ENCODE measurements at regions not wholly inside any gene's neighbourhood (a gene's known extent, or its start where the extent isn't known, plus 50 kb on each side); places are given as distances from the start of the nearest gene placed in this dataset.
"Not testable (repeated sequence)": the region's sequence is repeated elsewhere in the genome, so short reads cannot be mapped to it uniquely, and the experiment has no call there.

- DNase-seq (no peak), ATAC-seq (ENCODE audit: low read depth in 2 of 2) (no peak)
- Mint-ChIP-seq H3K27me3 (no peaks in the 10 kb centered on the region), H3K36me3 (no peaks in the 10 kb centered on the region), H3K4me1 (no peaks in the 10 kb centered on the region), H3K4me3 (no peak overlapping the region), H3K27ac (no peak overlapping the region), H3K9me3 (peaks cover 0 to 3% (median 0%) of the 10 kb centered on the region in 7 donors)
Observed at GRCh38 chr6:135675026-135675425, 176.5 kb upstream of the PDE7B start.

GRCh38 chr6:135675862-135676261 is 175.6 kb upstream of the PDE7B start:
- Mint-ChIP-seq H3K27me3 (no peaks in the 10 kb centered on the region), H3K9me3 (peaks cover 0 to 3% (median 0%) of the 10 kb centered on the region in 7 donors), H3K4me1 (no peaks in the 10 kb centered on the region), H3K36me3 (no peaks in the 10 kb centered on the region), H3K4me3 (no peak overlapping the region), H3K27ac (peak overlapping the region in 2 of 6 donors; percentile 9 to 29)
- ATAC-seq (ENCODE audit: low read depth in 2 of 2) (peak; percentile 79 to 94), DNase-seq (peak; percentile 58)

- Mint-ChIP-seq H3K9me3 (peaks cover 0 to 3% (median 0%) of the 10 kb centered on the region in 7 donors), H3K36me3 (no peaks in the 10 kb centered on the region), H3K4me1 (no peaks in the 10 kb centered on the region), H3K27me3 (peaks cover 0 to 9% (median 7%) of the 10 kb centered on the region in 3 donors), H3K4me3 (no peak overlapping the region), H3K27ac (peak overlapping the region in 1 of 6 donors; percentile 56)
- ATAC-seq (ENCODE audit: low read depth in 2 of 2), result no peak
- no peak for DNase-seq
Observed at GRCh38 chr6:135680964-135681913, 170.3 kb upstream of the PDE7B start.

- H3K27me3 Mint-ChIP-seq, result peaks cover 0 to 9% (median 7%) of the 10 kb centered on the region in 3 donors
- ATAC-seq (ENCODE audit: low read depth in 2 of 2) (no peak), DNase-seq (no peak)
- no peaks in the 10 kb centered on the region for H3K36me3 Mint-ChIP-seq
- H3K4me3 Mint-ChIP-seq, result peak overlapping the region in 1 of 8 donors; percentile 22
- peaks cover 14 to 30% (median 21%) of the 10 kb centered on the region in 3 donors for H3K4me1 Mint-ChIP-seq
- no peaks in the 10 kb centered on the region for H3K9me3 Mint-ChIP-seq
- no peak overlapping the region for H3K27ac Mint-ChIP-seq
Observed at GRCh38 chr6:135686784-135687301, 164.7 kb upstream of the PDE7B start.

- not testable (repeated sequence) for DNase-seq; H3K9me3 Mint-ChIP-seq; H3K36me3 Mint-ChIP-seq; H3K27me3 Mint-ChIP-seq; H3K4me3 Mint-ChIP-seq; ATAC-seq (ENCODE audit: low read depth in 2 of 2)
- peak overlapping the region in 3 of 6 donors; percentile 1 to 74 (median 47) for H3K27ac Mint-ChIP-seq
- H3K4me1 Mint-ChIP-seq, result peaks cover 14 to 30% (median 21%) of the 10 kb centered on the region in 3 donors
Observed at GRCh38 chr6:135688476-135688875, 163.0 kb upstream of the PDE7B start.

- H3K27me3 Mint-ChIP-seq, result peaks cover 1 to 3% (median 3%) of the 10 kb centered on the region in 3 donors
- peaks cover 9 to 21% (median 13%) of the 10 kb centered on the region in 3 donors for H3K4me1 Mint-ChIP-seq
- H3K36me3 Mint-ChIP-seq, result no peaks in the 10 kb centered on the region
- DNase-seq, result no peak
- no peaks in the 10 kb centered on the region for H3K9me3 Mint-ChIP-seq
- no peak for ATAC-seq (ENCODE audit: low read depth in 2 of 2)
- H3K4me3 Mint-ChIP-seq, result no peak overlapping the region
- no peak overlapping the region for H3K27ac Mint-ChIP-seq
Observed at GRCh38 chr6:135692426-135692825, 159.1 kb upstream of the PDE7B start.

GRCh38 chr6:135693811-135694370 is 157.6 kb upstream of the PDE7B start:
- peaks cover 8 to 11% (median 10%) of the 10 kb centered on the region in 3 donors for H3K4me1 Mint-ChIP-seq
- DNase-seq (no peak), ATAC-seq (ENCODE audit: low read depth in 2 of 2) (no peak)
- H3K27me3 Mint-ChIP-seq, result peaks cover 5 to 7% (median 7%) of the 10 kb centered on the region in 3 donors
- H3K9me3 Mint-ChIP-seq, result no peaks in the 10 kb centered on the region
- no peak overlapping the region for H3K27ac Mint-ChIP-seq
- H3K36me3 Mint-ChIP-seq, result no peaks in the 10 kb centered on the region
- H3K4me3 Mint-ChIP-seq, result no peak overlapping the region

GRCh38 chr6:135699705-135700104 is 151.8 kb upstream of the PDE7B start:
- Mint-ChIP-seq H3K36me3 (no peaks in the 10 kb centered on the region), H3K9me3 (no peaks in the 10 kb centered on the region), H3K27ac (peak overlapping the region in 1 of 6 donors; percentile 40), H3K27me3 (peaks cover 5 to 7% (median 7%) of the 10 kb centered on the region in 3 donors), H3K4me1 (no peaks in the 10 kb centered on the region), H3K4me3 (no peak overlapping the region)
- ATAC-seq (ENCODE audit: low read depth in 2 of 2), result no peak
- no peak for DNase-seq

- DNase-seq, result no peak
- Mint-ChIP-seq H3K4me3 (no peak overlapping the region), H3K9me3 (no peaks in the 10 kb centered on the region), H3K27ac (no peak overlapping the region), H3K36me3 (no peaks in the 10 kb centered on the region), H3K4me1 (no peaks in the 10 kb centered on the region), H3K27me3 (peaks cover 5 to 7% (median 7%) of the 10 kb centered on the region in 3 donors)
- no peak for ATAC-seq (ENCODE audit: low read depth in 2 of 2)
Observed at GRCh38 chr6:135701426-135701825, 150.1 kb upstream of the PDE7B start.

- peaks cover 0 to 5% (median under 1%) of the 10 kb centered on the region in 3 donors for H3K27me3 Mint-ChIP-seq
- H3K9me3 Mint-ChIP-seq, result no peaks in the 10 kb centered on the region
- no peak overlapping the region for H3K27ac Mint-ChIP-seq
- no peak for DNase-seq
- no peak overlapping the region for H3K4me3 Mint-ChIP-seq
- H3K36me3 Mint-ChIP-seq, result no peaks in the 10 kb centered on the region
- H3K4me1 Mint-ChIP-seq, result no peaks in the 10 kb centered on the region
- no peak for ATAC-seq (ENCODE audit: low read depth in 2 of 2)
Observed at GRCh38 chr6:135703007-135703406, 148.5 kb upstream of the PDE7B start.

GRCh38 chr6:135703621-135704020 is 147.9 kb upstream of the PDE7B start:
- Mint-ChIP-seq H3K36me3 (no peaks in the 10 kb centered on the region), H3K27me3 (peaks cover 0 to 5% (median 0%) of the 10 kb centered on the region in 3 donors), H3K4me1 (no peaks in the 10 kb centered on the region), H3K4me3 (no peak overlapping the region), H3K9me3 (peaks cover 0 to under 1% (median 0%) of the 10 kb centered on the region in 7 donors), H3K27ac (peak overlapping the region in 1 of 6 donors; percentile 49)
- DNase-seq, result no peak
- no peak for ATAC-seq (ENCODE audit: low read depth in 2 of 2)

- H3K9me3 Mint-ChIP-seq, result peaks cover 0 to 2% (median 0%) of the 10 kb centered on the region in 7 donors
- H3K27ac Mint-ChIP-seq, result peak overlapping the region in 1 of 6 donors; percentile 21
Observed at GRCh38 chr6:135707426-135707825, 144.1 kb upstream of the PDE7B start.

GRCh38 chr6:135710042-135710441 is 141.5 kb upstream of the PDE7B start:
- Mint-ChIP-seq H3K4me3 (no peak overlapping the region), H3K27ac (no peak overlapping the region), H3K36me3 (no peaks in the 10 kb centered on the region), H3K27me3 (peaks cover 0 to 10% (median 3%) of the 10 kb centered on the region in 3 donors), H3K4me1 (no peaks in the 10 kb centered on the region), H3K9me3 (peaks cover 0 to 2% (median 0%) of the 10 kb centered on the region in 7 donors)
- no peak for DNase-seq
- no peak for ATAC-seq (ENCODE audit: low read depth in 2 of 2)

More at GRCh38 chr6:135707426-135707825, 144.1 kb upstream of the PDE7B start:
- H3K27me3 Mint-ChIP-seq, result peaks cover 0 to 10% (median 0%) of the 10 kb centered on the region in 3 donors
- no peak for DNase-seq
- no peaks in the 10 kb centered on the region for H3K36me3 Mint-ChIP-seq
- H3K4me3 Mint-ChIP-seq, result no peak overlapping the region
- ATAC-seq (ENCODE audit: low read depth in 2 of 2), result no peak
- H3K4me1 Mint-ChIP-seq, result no peaks in the 10 kb centered on the region
